GM19372 (cell line): ENCODE measurements at regions not wholly inside any gene's neighbourhood (a gene's known extent, or its start where the extent isn't known, plus 50 kb on each side); places are given as distances from the start of the nearest gene placed in this dataset.
"Not testable (repeated sequence)": the region's sequence is repeated elsewhere in the genome, so short reads cannot be mapped to it uniquely, and the experiment has no call there.

Experiments used
- ATAC-seq: cut with Tn5 transposase; IDR thresholded peaks from one replicate; pipeline ENCODE4 v1.9.1; 2021; ENCODE audit warnings: mild to moderate bottlenecking, low read depth, moderate library complexity; ENCODE audit not compliant: unreplicated experiment

DNA sequence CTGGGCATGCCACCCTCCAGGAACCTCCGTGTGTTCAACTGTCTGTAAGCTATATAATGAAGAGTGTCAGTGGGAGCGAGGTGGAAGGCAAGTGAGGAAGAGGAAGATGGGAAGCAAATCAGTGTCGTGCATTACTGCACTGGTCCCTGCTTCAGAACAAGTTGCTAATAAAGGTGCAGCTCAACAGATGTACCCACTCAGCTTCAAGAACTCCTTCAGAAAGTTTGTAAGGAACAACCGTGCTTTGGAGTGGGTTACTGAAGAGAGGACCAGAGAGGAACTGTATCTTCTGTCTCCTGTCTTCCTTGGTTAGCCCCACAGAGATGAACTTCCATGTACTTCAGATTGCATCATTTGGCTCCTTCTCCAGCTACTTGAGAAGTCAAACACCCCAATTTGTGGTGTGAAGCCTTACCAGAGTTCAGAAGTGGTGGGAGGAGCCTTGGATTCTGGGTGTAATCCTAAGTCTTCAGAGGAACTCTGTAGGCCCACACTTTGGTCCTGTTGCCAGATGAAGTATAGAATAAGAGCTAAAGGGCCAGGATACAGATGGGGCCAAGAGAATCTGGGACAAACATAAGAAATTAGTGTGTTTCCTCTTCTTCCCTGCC lies 290.5 kb upstream of the PROX1 start:
- ATAC-seq, result no peak

DNA sequence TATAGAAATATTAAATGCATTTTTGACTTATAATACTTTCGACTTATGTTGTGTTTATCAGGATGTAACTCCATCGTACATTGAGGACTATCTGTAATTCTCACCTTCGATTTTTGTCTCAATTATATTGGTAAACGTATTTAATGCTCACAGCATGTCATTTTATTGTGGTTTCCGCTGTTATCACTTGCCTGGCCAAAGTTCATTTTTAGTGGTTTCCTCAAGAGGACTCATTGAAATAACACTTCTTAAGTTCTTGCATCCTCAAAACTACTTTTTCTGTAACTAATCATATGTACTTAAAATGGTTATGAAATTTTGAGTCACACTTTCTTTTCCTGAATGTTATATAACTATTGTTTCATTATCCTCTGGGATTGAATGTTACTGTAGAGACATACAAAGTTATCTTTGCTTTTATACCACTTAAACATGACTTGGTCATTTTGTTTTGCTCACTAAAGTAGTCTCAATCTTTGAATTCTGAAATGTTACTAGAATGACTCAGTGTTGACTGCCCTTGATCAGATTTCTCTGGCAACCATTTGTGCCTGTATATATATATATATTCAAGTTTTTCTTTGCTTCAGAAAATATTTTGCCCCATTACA lies 289.6 kb upstream of the PROX1 start:
- no peak for ATAC-seq

DNA sequence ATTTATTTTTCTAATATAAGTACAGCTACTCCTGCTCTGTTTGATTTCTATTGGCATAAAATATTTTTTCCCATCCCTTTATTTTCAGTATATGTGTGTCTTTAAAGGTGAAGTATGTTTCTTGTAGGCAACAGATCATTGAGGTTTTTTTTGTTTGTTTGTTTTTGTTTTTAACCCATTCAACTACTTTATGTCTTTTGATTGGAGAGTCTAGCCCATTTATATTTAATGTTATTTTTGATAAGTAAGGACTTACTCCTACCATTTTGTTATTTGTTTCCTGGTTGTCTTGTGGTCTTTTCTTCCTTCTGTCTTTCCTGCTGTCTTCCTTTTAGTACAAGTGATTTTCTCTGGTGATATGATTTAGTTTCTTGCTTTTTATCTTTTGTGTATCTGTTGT lies 285.1 kb upstream of the PROX1 start:
- no peak for ATAC-seq

DNA sequence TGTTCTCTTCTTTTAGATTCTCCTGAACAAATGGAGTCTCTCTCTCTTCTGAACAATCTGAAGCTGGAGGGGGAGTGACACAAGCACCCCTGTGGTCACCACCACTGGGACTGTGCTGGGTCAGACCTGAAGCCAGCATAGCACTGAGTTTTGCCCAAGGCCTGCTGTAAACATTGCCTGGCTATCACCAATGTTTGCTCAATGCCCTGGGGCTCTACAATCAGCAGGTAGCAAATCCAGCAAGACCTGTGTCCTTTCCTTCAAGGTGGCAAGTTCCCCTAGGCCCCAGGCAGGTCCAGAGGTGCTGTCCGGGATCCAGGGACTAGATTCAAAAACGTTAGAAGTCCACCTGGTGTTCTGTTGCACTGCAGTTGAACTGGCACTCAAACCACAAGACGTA lies 282.8 kb upstream of the PROX1 start:
- ATAC-seq, result no peak

DNA sequence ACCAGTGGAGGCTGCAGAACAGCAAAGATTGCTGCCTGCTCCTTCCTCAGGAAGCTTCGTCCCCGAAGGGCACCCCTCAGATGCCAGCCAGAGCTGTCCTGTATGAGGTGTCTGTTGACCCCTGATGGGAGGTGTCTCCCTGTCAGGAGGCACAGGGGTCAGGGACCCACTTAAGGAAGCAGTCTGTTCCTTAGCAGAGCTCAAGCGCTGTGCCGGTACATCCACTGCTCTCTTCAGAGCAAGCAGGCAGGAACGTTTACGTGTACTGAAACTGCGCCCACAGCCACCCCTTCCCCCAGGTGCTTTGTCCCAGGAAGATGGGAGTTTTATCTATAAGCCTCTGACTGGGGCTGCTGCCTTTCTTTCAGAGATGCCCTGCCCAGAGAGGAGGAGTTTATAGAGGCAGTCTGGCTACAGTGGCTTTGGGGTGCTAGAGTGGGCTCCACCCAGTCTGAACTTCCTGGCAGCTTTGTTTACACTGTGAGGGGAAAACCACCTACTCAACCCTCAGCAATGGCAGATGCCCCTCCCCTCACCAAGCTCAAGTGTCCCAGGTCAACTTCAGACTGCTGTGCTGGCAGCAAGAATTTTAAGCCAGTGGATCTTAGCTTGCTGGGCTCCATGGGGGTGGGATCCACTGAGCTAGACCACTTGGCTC lies 275.8 kb upstream of the PROX1 start:
- not testable (repeated sequence) for ATAC-seq

DNA sequence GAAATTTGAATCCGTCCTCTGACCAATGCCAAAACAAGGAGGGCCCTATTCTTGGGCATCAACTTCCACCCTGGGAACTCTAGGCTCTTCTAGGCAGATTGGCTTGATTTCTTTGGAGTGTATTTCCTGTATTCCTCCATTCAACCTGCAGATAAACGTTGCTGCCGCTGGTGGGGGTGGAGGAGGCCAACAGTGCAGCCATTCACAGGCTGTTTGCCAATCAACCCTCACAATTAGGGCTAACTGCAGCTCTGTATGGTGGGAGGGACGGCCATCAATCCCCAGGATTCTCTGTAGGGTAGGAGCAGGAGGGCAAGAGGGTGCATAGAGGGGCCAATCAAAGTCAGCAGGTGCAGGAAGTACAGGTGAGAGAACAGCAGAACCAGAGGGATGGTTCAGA lies 273.1 kb upstream of the PROX1 start:
- no peak for ATAC-seq

DNA sequence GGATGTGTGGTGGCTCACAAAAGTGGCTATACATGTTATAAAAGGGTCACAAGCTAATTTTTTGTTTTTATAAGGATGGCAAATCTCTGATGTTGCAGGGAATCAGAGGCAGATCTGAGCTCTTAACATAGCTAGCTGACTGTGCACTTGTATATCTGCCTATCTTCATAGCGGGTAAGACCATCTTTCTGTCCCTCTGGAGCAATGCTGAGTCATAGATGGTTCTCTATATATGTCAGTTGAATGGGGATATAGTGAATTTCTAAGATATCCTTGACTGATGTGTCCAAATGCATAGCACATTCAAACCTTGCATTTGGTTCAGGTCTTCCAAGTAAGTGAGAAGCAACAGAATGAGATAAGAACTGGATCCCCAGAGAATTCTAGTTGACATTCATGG lies 272.6 kb upstream of the PROX1 start:
- no peak for ATAC-seq

DNA sequence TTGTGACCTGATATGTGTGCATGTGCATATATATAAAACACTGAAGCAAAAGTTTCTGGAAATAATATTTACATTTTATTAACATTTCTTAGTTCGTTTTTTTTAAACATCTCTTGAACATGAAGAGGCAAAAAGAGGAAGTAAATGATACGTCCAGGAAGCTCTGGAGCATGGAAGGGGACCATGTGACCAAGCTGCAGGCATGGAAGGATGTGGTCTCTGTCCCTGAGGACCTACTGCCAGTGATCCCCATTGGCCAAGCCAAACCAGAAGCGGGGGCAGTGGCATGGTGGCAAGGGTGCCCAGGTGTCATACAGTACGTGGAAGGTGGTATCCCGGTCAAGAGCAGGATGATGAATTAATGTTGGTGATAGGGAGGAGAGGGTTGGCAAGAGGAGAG lies 268.3 kb upstream of the PROX1 start:
- no peak for ATAC-seq

DNA sequence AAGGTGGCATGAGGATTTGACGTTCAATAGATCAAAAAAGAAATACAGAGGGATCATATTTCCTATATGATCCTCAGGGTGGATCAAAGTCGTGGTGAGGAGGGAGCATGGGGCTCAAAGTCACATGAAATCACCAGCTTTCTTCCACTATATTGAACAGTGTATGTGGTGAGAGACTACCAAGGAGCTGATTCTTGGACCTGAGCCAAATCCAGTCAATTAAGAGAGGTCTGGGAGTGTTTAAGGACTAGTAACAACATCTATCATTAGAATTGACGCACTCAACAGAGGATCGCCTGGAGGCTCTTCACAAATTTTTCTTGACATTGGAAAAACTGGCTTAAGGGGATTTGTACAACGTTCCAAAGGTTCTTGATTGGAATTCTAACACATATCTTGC lies 267.7 kb upstream of the PROX1 start:
- ATAC-seq, result no peak

DNA sequence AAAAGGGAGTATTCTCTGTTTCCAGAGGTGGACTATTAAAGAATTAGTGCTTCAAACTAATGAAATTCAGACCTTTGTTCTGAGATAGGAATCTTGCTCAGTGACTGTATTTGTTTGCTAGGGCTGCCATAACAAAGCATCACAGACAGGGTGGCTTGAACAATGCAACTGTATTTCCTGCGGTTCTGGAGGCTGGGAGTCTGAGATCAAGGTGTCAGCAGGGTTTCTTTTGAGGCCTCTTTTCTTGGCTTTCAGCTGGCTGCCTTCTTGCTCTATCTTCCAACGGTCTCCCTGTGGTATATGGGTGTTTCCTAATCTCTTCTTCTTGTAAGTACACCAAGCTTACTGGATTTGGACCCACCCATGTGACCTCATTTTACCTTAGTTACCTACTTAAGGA lies 264.6 kb upstream of the PROX1 start:
- ATAC-seq, result no peak

DNA sequence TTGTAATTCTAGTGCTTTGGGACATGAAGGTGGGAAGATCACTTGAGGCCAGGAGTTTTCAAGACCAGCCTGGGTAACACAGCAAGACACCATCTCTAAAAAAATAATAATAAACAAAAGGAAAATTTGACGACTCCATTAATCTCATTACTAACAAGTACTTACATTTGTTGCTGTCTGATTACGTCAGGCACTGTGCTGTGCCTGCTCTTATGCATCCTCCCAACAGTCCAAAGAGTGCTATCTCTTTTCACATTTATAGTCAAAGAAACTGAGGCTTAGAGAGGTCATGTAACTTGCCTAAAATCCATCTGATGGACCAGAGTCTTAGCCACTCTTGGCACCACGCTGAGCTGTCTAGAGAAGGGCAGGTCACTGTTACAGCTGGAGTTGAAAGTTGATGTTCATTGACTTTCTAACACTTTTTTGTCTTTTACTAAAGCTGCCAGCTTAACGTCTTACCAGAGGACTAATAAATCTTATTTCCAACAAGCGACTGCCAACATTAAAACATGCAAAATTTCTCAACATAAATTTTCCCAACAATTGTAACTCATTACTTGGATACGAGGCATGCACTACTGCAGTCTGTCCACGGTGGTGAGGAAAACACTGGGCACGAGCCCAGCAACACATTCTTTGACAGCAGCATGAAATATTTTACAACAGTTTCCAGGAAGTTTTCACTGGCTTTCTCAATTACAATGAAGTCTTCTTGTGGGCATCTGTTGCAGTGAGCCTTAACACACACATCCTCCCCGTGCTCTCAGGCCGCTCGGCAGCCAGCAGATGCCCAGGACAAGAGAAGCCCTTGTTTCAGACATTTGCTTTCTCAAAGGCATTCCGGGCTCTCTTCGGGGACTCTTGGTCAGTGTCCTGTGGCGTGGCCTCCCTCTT lies 262.9 kb upstream of the PROX1 start:
- no peak for ATAC-seq

DNA sequence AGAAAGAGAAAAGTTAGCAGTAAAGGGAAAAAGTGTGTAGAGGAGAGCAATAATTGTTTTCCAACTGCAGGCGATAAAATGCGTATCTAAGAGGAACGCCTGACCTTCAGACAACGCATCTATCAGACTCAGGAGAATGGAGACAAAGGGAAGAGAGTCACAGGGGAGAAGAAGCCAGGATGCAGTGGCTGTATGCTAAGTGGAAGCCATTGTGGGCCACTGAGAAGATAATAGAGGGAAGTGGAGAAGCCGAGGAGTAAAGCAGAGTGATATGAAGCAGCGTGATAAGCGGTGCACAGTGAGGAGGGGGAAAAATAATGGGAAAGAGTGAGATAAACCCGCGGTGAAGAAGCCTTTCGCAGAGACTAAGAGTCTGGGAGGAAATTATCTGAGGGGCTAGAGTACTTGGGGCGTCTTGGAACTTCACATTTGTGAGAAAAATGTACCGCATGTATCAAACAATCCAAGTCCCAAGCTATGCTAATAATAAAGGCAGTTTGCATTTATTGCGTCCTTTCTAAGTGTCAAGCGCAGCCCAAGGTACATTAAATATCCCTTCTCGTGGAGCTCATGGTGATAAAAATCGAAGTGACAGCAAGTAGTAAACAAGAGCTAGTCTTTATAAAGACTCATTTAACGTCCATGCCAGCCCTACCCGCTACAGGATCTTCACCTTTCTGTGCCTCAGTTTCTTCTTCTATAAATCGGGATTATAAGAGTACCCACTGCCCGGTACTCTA lies 259.8 kb upstream of the PROX1 start:
- no peak for ATAC-seq

DNA sequence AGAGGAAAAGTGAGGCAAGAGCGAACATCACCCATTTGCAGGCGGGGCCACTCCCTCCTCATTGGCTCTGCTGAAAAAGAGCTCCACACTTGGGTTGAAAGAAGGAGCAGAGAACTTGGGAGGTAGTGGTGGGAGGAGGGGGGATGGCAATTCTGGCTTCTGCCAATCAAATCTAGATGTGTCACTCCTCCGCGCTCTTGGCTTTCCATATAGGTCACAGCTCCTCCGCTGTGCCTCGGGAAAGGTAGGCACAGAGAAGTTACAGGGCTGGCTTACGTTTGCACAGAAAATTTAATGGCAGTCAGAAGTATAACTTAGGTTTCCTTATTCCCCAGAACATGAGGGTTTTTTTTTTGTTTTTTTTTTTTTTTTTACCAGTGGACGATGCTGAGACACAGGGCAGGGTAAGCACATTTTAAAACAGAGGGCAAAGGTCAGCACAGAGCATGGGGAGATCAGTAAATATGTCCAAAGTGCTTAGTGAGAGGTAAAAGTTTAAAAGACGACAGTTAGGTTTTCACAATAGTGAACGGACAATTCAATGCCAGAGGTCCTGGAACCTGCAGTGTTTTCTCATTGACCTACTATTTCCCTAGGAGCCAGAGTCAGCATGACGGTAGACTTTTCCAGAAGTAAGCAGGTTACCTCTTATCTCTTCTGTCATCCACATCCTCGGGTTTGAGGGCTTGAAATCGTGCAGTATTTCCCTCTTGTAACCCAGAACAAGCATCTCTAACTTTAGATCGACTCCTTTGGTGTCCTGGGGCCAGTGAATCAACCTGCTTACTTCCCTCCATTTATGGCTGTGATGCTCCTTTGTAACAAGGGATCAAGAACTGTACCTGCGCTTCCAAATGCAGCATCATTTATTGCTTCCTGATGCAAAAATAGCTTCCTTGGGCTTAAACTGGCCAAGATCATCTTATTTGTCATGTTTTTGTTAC lies 258.9 kb upstream of the PROX1 start:
- ATAC-seq, result no peak

DNA sequence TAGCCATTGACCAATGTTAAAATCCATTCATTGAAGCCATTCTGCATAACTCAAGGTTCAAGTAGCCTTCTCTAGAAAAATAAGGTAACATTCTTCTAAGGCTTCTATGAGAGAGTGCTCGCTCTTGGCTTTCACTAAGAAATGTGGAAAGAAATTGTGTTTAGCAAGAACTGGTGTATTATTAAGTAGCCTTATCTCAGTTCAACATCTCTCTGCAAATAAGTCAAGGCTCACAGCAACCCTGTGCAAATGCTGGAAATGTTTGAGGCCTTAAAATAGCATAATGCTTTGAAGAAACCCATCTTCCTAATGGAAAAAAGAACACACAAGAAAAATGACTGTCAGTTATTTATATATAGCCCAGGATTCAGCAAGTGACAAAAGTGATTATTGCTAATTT lies 254.1 kb upstream of the PROX1 start:
- ATAC-seq, result no peak

DNA sequence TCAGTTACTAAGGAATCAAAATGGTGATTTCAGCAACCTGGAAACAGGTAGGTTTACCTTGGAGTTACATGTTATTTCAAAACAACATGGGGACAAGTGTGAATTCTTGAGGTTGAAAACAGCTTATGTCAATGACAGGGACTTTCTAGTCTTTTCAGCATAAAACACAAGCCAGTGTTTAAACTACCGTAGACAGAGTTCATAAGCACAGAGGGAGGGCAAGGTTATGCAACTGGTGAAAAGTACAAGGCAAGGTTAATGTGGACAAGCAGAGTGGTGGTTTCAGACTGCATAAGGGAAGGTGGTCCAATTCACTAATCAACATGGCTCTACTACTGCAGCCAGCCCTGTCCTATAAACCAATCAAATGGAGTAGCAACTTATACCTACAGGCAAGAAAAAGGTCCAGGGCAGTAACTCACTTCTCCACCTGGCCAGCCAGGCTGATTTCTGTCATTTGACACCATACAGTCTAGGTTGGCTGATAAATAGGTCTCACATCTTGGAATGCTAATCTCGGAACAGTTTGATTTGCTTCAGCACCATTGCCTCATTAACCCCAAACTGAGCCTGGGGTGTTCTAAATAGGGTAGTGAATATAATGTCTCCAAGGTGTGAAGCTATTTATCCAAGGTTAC lies 250.3 kb upstream of the PROX1 start:
- ATAC-seq, result no peak

DNA sequence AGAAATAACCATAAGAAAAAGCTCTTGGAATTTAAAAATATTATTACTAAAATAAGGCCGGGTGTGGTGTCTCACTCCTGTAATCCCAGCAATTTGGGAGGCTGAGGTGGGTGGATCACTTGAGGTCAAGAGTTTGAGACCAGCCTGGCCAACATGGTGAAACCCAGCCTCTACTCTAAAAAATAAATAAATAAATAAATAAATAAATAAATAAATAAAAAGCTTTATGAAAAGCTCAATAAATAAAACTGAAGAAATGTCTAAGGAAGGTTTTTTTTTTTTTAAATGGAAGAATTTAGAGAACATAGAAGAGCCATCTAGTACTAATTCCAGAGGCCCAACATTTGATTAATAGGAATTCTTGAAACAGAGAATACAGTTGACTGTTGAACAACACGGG lies 249.1 kb upstream of the PROX1 start:
- no peak for ATAC-seq

DNA sequence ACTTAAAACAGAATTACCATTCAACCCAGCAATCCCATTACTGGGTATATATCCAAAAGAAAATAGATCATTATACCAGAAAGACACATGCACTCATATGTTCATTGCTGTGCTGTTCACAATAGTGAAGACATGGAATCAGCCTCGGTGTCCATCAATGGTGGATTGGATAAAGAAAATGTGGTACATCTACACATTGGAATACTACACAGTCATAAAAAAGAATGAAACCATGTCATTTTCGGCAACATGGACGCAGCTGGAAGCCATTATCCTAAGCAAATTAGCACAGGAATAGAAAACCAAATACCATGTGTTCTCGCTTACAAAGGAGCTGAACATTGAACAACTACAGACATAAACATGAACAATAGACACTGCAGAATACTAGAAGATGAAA lies 244.8 kb upstream of the PROX1 start:
- ATAC-seq, result no peak

DNA sequence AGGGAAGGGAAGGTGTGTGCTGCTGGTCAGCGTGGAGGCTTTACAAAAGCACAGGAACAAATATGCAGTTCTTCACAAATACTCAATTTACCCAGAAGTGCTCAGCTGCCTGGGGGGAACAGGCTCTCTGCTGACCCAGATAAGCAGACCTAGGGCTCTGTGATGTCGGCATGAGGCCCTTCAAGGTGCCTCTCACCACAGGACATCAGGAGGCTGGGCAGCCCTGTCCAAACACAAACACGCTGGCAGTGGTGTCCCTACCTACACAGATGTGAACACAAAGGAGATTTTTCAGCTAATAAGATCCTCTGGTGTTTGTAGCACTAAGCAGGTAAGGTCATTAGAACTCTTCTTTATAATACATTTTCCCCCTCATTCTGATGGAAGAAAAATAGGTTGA lies 243.0 kb upstream of the PROX1 start:
- no peak for ATAC-seq

DNA sequence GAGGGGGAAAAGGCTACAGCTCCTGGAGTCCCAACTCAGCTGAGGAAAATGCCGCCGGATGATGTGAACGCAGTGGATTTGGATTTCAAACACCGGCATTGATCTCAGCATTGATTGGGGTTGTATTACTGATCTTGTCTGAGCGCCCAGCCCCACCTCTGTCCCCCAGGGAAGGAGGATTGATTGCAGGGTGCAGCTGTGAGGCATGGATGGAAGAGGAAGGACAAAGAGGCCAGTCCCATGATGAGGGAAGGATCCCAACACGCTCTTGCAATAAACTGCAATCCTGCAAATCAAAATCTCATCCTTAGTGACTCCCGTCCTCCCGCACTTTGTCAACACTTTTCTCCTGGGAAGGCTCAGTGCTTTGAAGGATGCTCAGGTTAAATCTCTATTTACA lies 242.3 kb upstream of the PROX1 start:
- no peak for ATAC-seq
